ENCODE measurements at regions not wholly inside any gene's neighbourhood (a gene's known extent, or its start where the extent isn't known, plus 50 kb on each side); places are given as distances from the start of the nearest gene placed in this dataset.

- TF ChIP-seq YY1 (IDR thresholded peaks at IDR 0.05; ENCODE audit: insufficient read depth, insufficient read length): no peak
- no peak for TF ChIP-seq SUZ12 (IDR thresholded peaks at IDR 0.05; ENCODE audit: extremely low read depth, insufficient read depth, insufficient read length)
- no peak for TF ChIP-seq ZNF274 (IDR thresholded peaks at IDR 0.05; ENCODE audit: low read depth, low read length)
Measured at GRCh38 chr4:127188847-127189246, 443.9 kb upstream of the INTU start.
